ENCODE measurements at regions not wholly inside any gene's neighbourhood (a gene's known extent, or its start where the extent isn't known, plus 50 kb on each side); places are given as distances from the start of the nearest gene placed in this dataset.

- H3K9ac ChIP-seq (ENCODE audit: low read length): no peak overlapping the region
- no peaks in the 10 kb centered on the region for H3K27me3 ChIP-seq (ENCODE audit: control insufficient read depth, insufficient read depth, low read length)
Measured at GRCh38 chr18:64840911-64841701, 692.2 kb upstream of the LINC00305 start.

GRCh38 chr18:64810354-64810753, 661.5 kb upstream of the LINC00305 start:
- no peak overlapping the region for H3K27ac ChIP-seq (ENCODE audit: low read depth, low read length)
- no peak overlapping the region for H3K9ac ChIP-seq (ENCODE audit: low read length)
- H3K27me3 ChIP-seq (ENCODE audit: control insufficient read depth, insufficient read depth, low read length): no peaks in the 10 kb centered on the region
- no peaks in the 10 kb centered on the region for H3K4me1 ChIP-seq (ENCODE audit: control insufficient read depth, insufficient read depth, low read length)
- H3K4me3 ChIP-seq (ENCODE audit: low read length): no peak overlapping the region
- H3K36me3 ChIP-seq (ENCODE audit: control insufficient read depth, insufficient read depth, low read length): no peaks in the 10 kb centered on the region

More at GRCh38 chr18:64840911-64841701, 692.2 kb upstream of the LINC00305 start:
- Histone ChIP-seq H3K36me3 (ENCODE audit: control insufficient read depth, insufficient read depth, low read length) (no peaks in the 10 kb centered on the region), H3K27ac (ENCODE audit: low read depth, low read length) (no peak overlapping the region), H3K4me1 (ENCODE audit: control insufficient read depth, insufficient read depth, low read length) (no peaks in the 10 kb centered on the region), H3K4me3 (ENCODE audit: low read length) (no peak overlapping the region)

DNA sequence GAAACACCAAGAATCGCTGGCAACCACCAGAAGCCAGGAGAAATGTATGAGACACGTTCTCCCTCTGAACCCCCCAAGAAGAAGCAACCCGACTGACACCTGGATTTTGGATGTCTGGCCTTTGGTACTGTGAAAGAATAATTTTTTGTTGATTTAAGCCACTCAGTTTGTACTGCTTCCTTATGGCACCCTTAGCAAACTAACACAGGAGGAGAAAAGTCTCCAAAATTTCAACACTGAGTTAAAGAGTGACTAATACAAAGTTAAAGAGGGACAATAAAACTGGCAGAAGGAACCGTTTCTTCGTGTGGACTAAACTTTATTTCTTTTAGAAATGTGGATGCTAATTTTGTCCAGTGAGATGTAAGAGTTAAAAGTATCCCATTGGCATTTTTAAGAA, 660.9 kb upstream of the LINC00305 start:
- H3K36me3 ChIP-seq (ENCODE audit: control insufficient read depth, insufficient read depth, low read length): no peaks in the 10 kb centered on the region
- no peaks in the 10 kb centered on the region for H3K27me3 ChIP-seq (ENCODE audit: control insufficient read depth, insufficient read depth, low read length)
- H3K9ac ChIP-seq (ENCODE audit: low read length): no peak overlapping the region
- no peak overlapping the region for H3K4me3 ChIP-seq (ENCODE audit: low read length)
- H3K4me1 ChIP-seq (ENCODE audit: control insufficient read depth, insufficient read depth, low read length): no peaks in the 10 kb centered on the region
- no peak overlapping the region for H3K27ac ChIP-seq (ENCODE audit: low read depth, low read length)

- H3K27me3 ChIP-seq (ENCODE audit: control insufficient read depth, insufficient read depth, low read length): no peaks in the 10 kb centered on the region
- H3K4me1 ChIP-seq (ENCODE audit: control insufficient read depth, insufficient read depth, low read length): no peaks in the 10 kb centered on the region
- H3K9ac ChIP-seq (ENCODE audit: low read length): no peak overlapping the region
- no peak overlapping the region for H3K4me3 ChIP-seq (ENCODE audit: low read length)
- H3K36me3 ChIP-seq (ENCODE audit: control insufficient read depth, insufficient read depth, low read length): no peaks in the 10 kb centered on the region
- no peak overlapping the region for H3K27ac ChIP-seq (ENCODE audit: low read depth, low read length)
Measured at GRCh38 chr18:64807560-64807959, 658.7 kb upstream of the LINC00305 start.

GRCh38 chr18:64806691-64807090, 657.8 kb upstream of the LINC00305 start:
- Histone ChIP-seq H3K27me3 (ENCODE audit: control insufficient read depth, insufficient read depth, low read length) (no peaks in the 10 kb centered on the region), H3K9ac (ENCODE audit: low read length) (no peak overlapping the region), H3K36me3 (ENCODE audit: control insufficient read depth, insufficient read depth, low read length) (no peaks in the 10 kb centered on the region), H3K27ac (ENCODE audit: low read depth, low read length) (no peak overlapping the region), H3K4me1 (ENCODE audit: control insufficient read depth, insufficient read depth, low read length) (no peaks in the 10 kb centered on the region), H3K4me3 (ENCODE audit: low read length) (no peak overlapping the region)

- Histone ChIP-seq H3K4me1 (ENCODE audit: control insufficient read depth, insufficient read depth, low read length) (no peaks in the 10 kb centered on the region), H3K4me3 (ENCODE audit: low read length) (no peak overlapping the region), H3K27me3 (ENCODE audit: control insufficient read depth, insufficient read depth, low read length) (no peaks in the 10 kb centered on the region), H3K36me3 (ENCODE audit: control insufficient read depth, insufficient read depth, low read length) (no peaks in the 10 kb centered on the region), H3K9ac (ENCODE audit: low read length) (no peak overlapping the region), H3K27ac (ENCODE audit: low read depth, low read length) (no peak overlapping the region)
Measured at GRCh38 chr18:64806232-64806631, 657.3 kb upstream of the LINC00305 start.

GRCh38 chr18:64803471-64803870, 654.6 kb upstream of the LINC00305 start:
- no peaks in the 10 kb centered on the region for H3K36me3 ChIP-seq (ENCODE audit: control insufficient read depth, insufficient read depth, low read length)
- no peak overlapping the region for H3K4me3 ChIP-seq (ENCODE audit: low read length)
- no peak overlapping the region for H3K27ac ChIP-seq (ENCODE audit: low read depth, low read length)
- no peaks in the 10 kb centered on the region for H3K27me3 ChIP-seq (ENCODE audit: control insufficient read depth, insufficient read depth, low read length)
- H3K9ac ChIP-seq (ENCODE audit: low read length): no peak overlapping the region
- H3K4me1 ChIP-seq (ENCODE audit: control insufficient read depth, insufficient read depth, low read length): no peaks in the 10 kb centered on the region

DNA sequence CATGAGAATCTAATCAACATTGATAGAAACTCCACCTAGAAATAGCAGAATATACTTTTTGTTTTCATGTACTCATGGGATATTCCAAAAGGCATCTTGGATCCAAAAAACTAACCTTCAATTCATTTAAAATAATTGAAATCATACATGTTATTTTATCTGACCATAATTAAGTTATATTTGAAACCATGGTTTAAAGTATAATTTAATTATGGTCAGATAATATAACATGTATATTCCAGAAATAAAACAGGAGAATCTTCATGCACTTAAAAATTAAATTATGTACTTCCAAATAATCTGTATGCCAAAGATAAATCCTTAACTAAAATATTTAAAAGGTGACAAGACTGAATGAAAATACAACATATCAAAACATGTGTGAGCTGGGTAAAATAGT, 651.3 kb upstream of the LINC00305 start:
- no peak overlapping the region for H3K9ac ChIP-seq (ENCODE audit: low read length)
- no peaks in the 10 kb centered on the region for H3K36me3 ChIP-seq (ENCODE audit: control insufficient read depth, insufficient read depth, low read length)
- no peak overlapping the region for H3K27ac ChIP-seq (ENCODE audit: low read depth, low read length)
- no peak overlapping the region for H3K4me3 ChIP-seq (ENCODE audit: low read length)
- H3K4me1 ChIP-seq (ENCODE audit: control insufficient read depth, insufficient read depth, low read length): no peaks in the 10 kb centered on the region
- no peaks in the 10 kb centered on the region for H3K27me3 ChIP-seq (ENCODE audit: control insufficient read depth, insufficient read depth, low read length)

DNA sequence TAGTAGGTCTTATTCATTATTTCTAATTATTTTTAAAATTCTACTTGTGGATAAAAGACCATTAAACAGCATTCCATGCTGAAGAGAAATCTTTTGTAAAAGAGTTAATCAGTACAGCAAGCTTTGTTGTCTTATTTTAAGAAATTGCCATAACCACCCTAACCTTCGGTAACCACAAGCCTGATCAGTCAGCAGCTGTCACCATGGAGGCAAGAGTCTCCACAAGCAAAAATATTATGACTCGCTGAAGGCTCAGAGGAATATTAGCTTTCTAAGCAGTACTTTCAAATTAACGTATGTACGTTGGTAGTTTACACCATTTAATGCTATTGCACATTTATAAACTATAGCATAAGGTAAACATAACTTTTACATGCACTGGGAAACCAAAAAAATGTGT, 650.5 kb upstream of the LINC00305 start:
- Histone ChIP-seq H3K27me3 (ENCODE audit: control insufficient read depth, insufficient read depth, low read length) (no peaks in the 10 kb centered on the region), H3K36me3 (ENCODE audit: control insufficient read depth, insufficient read depth, low read length) (no peaks in the 10 kb centered on the region), H3K4me1 (ENCODE audit: control insufficient read depth, insufficient read depth, low read length) (no peaks in the 10 kb centered on the region), H3K27ac (ENCODE audit: low read depth, low read length) (no peak overlapping the region), H3K4me3 (ENCODE audit: low read length) (no peak overlapping the region), H3K9ac (ENCODE audit: low read length) (no peak overlapping the region)

DNA sequence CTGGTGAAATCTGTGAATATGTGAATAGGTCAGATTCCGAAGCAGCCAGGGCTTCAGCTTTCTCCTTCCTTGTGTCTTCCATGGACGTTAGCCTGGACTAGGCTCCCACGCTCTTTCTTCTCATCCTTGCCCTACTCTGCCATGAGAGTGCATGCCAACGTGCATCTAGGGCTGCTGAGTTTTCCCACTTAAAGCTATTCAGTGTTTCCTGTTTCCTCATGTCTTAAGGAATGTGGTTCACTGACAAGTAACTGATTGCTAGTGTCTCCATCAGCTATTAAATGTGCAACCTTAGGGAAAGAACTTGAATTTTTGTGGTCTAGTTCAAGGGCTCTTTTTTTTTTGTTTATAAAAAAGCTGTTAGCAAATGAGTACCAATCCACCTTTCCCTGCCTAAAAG, 642.3 kb upstream of the LINC00305 start:
- Histone ChIP-seq H3K36me3 (ENCODE audit: control insufficient read depth, insufficient read depth, low read length) (no peaks in the 10 kb centered on the region), H3K27ac (ENCODE audit: low read depth, low read length) (no peak overlapping the region), H3K4me1 (ENCODE audit: control insufficient read depth, insufficient read depth, low read length) (no peaks in the 10 kb centered on the region), H3K4me3 (ENCODE audit: low read length) (no peak overlapping the region), H3K27me3 (ENCODE audit: control insufficient read depth, insufficient read depth, low read length) (no peaks in the 10 kb centered on the region), H3K9ac (ENCODE audit: low read length) (no peak overlapping the region)

DNA sequence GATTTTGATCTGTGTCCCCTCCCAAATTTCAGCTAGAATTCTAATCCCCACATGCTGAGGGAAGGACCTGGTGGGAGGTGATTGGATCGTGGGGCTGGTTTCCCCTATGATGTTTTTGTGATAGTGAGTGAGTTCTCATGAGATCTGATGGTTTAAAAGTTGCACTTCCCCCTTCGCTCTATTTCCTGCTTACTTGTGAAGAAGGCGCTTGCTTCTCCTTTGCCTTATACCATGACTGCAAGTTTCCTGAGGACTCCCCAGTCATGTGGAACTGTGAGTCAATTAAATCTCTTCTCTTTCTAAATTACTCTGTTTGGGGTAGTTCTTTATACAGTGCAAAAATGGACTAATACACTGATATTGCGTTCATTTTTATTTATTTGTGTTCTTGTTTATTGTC, 636.8 kb upstream of the LINC00305 start:
- H3K4me3 ChIP-seq (ENCODE audit: low read length): no peak overlapping the region
- no peaks in the 10 kb centered on the region for H3K27me3 ChIP-seq (ENCODE audit: control insufficient read depth, insufficient read depth, low read length)
- H3K36me3 ChIP-seq (ENCODE audit: control insufficient read depth, insufficient read depth, low read length): no peaks in the 10 kb centered on the region
- H3K9ac ChIP-seq (ENCODE audit: low read length): no peak overlapping the region
- H3K27ac ChIP-seq (ENCODE audit: low read depth, low read length): no peak overlapping the region
- H3K4me1 ChIP-seq (ENCODE audit: control insufficient read depth, insufficient read depth, low read length): no peaks in the 10 kb centered on the region

DNA sequence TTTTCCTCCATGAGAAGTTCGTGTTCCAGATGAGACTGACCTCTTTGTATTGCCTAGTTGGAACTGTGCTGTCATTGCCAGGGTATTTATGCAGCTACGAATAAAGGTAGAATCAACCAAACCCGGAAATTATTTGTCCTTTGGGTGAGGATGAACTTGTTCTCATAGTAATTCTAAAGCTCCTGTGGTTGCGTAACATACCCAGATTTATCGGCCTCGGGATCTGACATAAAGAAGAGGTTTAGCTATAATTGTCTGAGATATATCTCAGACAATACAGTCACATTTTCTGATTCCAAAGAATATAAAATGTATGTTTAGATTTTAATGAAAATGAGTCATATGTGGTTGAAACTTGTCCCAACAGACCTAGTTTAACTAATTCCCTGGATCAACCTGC, 628.7 kb upstream of the LINC00305 start:
- Histone ChIP-seq H3K27me3 (ENCODE audit: control insufficient read depth, insufficient read depth, low read length) (no peaks in the 10 kb centered on the region), H3K4me3 (ENCODE audit: low read length) (no peak overlapping the region), H3K36me3 (ENCODE audit: control insufficient read depth, insufficient read depth, low read length) (no peaks in the 10 kb centered on the region), H3K4me1 (ENCODE audit: control insufficient read depth, insufficient read depth, low read length) (no peaks in the 10 kb centered on the region), H3K9ac (ENCODE audit: low read length) (no peak overlapping the region), H3K27ac (ENCODE audit: low read depth, low read length) (no peak overlapping the region)

DNA sequence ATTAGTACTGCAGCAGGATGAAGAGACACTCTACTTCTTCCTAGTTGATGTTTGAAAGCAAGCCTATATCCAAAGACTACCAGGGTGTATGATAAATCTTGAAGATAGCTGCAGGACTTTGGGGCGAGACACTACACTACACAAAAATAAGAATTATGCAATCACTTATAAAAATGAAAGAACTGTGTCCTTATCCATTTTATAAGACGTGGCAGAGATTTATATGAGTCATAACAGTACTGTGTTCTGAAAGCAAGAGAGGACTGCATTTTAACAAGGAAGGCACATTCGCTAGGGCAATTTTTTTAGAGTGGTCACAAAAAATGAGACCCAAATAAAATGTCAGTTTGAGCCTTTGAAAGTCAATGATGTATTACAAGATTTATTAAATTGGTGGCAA, 617.0 kb upstream of the LINC00305 start:
- no peak overlapping the region for H3K27ac ChIP-seq (ENCODE audit: low read depth, low read length)
- H3K36me3 ChIP-seq (ENCODE audit: control insufficient read depth, insufficient read depth, low read length): no peaks in the 10 kb centered on the region
- no peaks in the 10 kb centered on the region for H3K4me1 ChIP-seq (ENCODE audit: control insufficient read depth, insufficient read depth, low read length)
- no peak overlapping the region for H3K4me3 ChIP-seq (ENCODE audit: low read length)
- no peak overlapping the region for H3K9ac ChIP-seq (ENCODE audit: low read length)
- no peaks in the 10 kb centered on the region for H3K27me3 ChIP-seq (ENCODE audit: control insufficient read depth, insufficient read depth, low read length)
